ENCODE measurements at regions not wholly inside any gene's neighbourhood (a gene's known extent, or its start where the extent isn't known, plus 50 kb on each side); places are given as distances from the start of the nearest gene placed in this dataset.
A peak's percentile ranks its signal among the peaks of the same experiment; 100 is the strongest.
"Not testable (repeated sequence)": the region's sequence is repeated elsewhere in the genome, so short reads cannot be mapped to it uniquely, and the experiment has no call there.

DNA sequence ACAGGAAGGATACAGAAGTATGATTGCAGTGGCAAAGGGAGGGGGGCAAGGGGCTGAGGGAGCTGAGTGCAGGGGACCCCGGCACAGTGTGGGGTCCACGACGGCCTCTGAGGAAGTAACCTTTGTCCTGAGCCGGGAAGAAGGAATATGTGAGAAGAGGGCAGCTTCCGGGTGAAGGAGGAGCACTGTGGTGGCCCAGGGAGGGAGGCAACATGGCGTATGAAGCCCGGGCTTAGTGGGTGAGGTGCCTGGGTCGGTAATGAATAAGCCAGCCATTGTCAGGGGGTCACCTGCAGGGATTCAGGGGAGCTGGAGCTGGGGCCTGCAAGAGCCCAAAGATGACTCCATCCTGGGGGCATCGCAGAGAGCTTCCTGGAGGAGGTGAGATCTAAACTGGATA is 200.4 kb downstream of the FOXD2 start:
- DNase-seq = no peak

DNA sequence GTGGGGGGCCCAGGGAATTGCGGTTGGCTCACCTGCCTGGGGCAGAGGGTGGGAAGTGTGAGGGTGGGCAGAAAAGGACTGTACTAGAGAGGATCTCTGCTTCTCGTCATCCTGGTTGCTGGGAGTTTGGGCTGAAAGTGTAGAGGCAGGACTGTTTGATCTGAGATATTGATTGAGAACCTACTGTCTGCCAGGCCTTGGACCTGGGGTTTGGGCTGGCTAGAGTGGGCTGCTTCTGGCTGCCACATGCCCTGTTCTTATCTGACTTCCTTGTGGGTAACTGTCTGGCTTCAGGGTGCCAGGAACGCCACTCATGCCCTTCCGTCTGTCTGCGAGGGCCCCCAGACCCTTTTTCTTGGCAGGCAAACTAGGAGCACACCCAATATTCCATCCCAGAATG is 200.9 kb downstream of the FOXD2 start:
- DNase-seq = no peak

DNA sequence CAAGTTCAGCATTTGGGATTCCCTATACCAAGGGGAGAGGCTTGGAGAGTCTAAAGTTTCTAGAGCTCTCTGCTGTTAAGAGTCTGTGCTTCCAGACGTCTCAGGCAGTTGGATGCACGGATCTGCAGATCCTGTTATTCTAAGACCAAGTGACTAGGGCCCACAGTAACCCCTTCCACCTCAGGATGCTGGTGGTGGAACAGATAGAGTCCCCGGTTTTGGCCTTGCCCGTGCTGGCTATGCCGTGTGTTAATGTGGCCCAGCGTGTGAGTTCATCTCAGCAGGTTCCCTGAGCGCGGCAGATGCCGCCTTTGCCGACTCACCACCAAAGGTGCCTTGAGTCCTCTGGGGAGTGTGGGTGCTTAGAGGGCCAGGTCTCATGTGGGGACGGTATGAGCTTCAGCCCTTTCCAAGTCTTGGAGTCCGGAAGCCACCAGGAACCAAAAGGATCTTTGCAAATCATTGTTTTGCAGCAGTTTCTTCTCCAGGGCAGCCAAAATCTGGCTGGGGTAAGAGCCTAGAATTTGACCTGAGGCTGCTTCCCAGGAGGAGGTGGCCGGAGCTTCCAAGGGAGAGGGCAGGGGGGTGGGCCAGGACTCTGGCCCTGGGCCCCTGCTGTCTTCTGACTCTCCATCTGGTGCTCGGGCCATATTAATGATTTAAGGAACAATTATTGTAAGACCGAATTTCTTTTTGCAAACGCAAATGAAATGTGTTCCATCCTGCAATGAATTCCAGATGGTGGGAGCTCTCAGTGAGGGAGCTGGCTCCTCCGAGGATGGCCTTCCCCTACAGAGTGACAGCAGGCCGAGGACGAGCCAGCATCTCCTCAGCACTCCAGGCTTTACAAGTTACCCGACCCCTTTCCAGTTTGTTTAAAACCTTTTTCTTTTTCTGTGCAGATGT is 205.7 kb downstream of the FOXD2 start:
- no peak for DNase-seq

DNA sequence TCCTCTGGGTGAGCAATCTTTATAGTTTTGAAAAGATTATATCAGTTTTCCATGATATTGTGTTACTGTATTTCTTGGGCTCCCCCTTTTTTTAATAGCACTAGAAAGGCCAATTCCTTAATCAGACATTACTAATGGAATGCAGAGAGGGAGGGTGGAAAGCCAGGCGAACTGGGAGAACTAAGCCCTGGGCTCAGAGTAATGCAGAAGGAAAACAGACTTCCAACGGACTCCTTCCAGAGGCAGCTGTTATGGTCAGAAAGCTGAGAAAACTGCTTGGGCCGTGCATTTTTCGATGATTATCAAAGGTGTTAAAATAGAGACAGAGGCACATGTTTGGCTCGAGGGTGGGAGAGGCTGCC is 206.3 kb downstream of the FOXD2 start:
- DNase-seq = no peak

DNA sequence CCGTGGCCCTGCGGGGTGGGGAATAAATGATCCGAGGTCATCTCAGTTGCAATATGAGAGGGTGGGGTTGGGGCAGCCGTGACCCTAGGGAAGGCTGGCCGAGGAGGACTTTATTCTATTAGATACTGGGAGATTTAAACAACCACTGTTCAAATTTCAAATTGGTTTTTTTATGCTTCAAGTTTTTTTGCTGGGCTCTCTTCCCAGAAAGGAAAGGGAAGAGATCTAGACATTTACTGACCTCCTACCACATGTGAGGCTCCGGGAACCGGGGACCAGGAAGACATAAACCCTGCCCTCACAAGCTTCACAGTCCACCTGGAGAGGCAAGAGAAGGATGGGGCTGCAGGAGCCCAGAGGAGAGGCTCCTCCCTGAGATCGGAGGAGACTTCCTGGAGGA is 207.3 kb downstream of the FOXD2 start:
- DNase-seq = no peak

DNA sequence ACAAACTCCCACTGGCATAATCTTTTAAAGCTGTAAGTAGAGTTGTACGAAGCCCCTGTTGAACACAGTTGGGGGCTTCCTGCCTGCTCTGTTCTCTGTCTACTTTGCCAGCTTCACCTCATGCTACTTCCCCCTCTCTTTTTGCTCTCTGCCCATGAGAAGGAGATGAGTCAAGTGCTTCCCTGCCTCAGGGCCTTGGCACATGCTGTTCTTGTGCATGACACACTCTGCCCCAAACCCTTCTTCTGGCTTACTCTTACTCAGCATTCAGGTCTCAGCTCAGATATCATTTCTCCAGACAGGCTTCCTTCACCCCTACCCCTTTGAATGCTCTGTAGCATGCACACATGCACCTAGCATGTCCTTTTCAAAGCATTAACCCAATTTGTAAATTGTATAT is 208.8 kb downstream of the FOXD2 start:
- DNase-seq = no peak

DNA sequence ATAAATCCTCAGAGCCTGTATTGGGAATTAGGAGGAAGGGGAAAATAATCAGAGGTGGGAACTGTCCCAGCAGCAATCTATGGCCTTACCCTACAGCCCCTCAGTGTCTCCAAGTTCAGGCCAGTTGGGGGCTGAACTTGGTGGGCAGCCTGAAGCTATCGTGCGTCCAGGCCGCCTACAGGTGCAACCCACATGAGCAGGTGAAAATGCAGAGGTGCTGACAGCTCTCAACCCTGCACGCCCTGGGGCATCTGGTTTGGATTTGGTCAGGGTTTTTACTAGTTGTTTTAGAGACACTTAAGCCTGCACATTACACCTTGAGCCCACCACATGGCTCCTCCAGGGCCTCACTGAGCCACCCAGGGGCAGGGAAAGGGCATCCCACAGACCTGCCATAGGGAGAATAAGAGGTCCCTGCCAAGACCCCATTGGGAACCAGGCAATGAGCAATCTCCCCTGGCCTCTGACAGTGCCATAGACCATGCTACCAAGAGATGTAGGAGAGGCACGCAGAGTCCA is 209.5 kb downstream of the FOXD2 start:
- DNase-seq = no peak

DNA sequence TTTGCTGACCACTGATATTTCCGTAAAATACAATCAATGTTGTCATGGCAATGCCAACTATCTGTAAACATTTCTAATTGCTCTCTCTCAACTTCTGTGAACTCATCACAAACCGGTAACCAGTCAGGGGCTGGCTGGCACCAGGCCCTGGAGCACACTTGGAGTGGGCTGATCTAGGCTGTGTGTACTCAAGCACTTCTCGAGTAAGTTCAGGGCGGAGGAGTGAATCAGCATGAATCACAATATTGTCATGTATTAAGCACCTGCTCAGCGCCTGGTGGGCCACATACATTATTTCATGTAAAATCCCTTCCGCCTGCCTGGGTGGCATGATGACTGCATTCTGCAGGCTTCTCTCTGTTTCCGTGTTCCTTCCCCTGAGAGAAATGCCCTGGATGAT is 212.4 kb downstream of the FOXD2 start:
- peak; percentile 91 for DNase-seq

DNA sequence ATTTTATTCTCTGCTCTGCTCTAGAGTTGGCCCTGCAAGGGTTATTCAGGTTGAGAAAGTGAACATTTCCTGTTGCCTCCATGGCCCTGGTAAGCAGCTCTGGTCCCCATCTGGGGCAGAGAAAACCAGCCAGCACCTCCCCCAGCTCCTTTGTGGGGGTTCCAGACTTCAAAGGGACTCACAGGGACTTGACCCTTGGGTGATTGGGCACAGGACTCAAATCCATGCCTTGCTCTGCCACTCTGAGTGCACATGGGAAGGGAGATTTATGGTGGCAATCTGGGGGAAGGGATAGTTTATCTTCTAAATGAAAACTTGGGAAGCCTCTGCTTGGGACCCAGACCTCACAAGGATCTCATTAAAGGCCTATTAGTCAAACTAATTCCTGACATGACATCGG is 212.8 kb downstream of the FOXD2 start:
- DNase-seq = no peak

DNA sequence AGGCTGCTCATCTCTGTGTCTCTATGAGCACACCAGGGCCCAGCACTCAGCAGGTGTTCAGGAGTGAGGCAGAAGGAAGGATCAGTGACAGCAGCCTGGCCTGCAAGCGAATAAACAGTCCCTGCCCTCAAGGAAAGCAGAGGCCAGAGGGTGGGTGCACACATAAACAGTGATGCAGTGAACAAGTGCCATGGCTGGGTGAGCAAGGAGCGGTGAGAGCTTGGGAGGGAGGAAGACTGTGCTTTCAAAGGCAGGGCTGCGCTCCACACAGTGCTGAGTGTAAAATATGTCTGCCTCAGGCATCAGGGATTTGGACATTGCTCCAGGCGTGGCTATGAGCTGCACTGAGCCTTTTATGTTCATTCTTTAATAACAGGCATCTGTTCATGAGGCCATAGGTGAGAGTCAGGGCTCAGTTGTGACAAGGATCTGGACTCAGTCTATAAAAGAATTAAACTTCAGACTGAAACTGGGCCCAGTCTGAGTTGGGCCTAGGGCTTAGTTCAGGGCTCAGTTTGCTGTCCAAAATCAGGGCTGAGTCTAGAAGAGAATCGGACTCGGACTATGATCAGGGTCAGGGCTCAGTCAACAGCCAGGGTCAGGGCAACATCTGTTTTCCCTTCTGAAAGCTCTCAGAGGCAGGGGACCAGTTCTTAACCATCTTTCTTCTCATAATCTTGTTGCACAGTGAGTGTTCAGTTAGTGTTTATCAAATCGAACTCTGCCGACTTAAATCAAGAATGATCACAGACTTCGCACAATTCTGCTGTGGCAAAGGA is 213.7 kb downstream of the FOXD2 start:
- DNase-seq = no peak

DNA sequence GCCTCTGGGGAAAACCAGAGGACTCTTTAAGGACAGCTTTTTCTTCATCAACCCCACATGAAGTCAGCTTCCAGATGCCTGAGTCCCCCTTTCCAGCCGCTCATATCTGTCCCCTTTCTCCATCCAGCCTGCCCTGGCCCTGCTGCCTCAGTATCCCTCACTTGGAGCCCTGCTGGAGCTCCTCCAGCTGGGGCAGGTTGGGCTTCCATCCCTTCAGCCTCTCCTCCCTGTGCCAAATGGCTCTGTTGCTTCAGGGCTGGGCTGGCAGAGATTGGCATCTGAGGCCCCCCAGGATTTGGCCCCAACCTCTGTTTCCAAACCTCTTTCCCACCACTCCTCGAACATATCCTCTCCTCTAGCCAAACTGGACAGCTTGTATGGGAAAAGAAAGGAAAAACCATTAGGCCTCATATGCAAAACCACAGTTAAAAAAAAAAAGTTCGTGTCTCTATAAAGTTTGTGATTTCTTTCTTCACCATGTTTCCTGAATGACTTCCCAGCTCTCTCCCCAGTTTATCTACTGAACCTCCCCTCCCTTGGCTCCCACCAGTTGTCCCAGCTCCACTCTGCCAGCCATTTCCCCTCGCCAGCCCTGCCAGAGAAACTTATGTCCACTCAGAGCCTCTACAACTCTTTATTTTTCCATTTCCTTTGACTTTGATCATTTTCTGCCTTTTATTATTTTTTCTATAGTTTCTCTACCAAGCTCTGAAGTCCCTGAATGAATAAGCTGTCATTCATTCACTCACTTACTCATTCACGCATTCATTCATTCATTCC is 217.9 kb downstream of the FOXD2 start:
- DNase-seq = no peak

DNA sequence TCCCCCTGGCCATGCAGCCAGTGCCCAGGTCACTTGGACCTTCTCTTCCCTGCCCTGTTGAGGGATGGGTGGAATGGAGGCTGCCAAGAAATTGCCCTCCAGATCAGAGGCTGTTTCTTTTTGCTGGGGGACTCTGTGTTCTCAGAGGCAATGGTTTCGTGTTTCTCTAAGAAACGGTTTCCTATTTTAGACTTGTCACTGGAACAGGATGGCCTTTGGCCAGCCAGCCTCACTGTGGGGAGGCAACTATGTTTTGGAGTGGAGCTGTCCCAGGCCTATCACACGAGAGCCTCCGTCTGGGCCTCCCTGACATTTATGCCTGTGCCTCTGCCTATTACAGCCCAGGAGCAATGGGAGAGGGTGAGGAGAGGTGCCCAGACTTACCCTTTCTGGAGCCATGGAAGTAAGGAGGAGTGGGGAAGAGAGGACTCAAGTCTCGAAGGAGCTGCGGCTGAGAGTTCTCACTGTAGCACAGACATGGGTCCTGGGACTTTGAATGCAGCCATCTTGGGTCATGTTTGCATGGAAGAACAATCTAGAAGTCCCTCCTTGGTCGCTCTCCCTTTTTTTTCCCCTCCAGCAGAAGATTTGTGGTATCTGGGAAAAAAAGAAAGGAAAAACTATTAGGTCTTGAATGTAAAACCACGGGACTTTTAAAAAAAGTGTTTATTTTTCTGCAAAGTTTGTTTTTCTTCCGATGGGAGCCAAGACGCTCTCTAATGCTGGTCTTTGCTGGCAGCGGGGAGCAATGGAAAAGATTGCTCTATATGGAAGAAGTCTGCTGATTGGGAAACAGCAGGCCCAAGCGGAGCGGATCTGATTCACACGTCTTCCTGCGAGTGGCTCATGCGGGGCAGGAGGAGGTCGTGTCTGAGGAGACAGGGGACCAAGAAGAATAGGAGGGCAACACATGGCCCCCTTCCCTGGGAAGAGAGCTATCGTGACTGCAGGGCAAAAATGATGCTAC is 219.2 kb downstream of the FOXD2 start:
- DNase-seq = no peak

DNA sequence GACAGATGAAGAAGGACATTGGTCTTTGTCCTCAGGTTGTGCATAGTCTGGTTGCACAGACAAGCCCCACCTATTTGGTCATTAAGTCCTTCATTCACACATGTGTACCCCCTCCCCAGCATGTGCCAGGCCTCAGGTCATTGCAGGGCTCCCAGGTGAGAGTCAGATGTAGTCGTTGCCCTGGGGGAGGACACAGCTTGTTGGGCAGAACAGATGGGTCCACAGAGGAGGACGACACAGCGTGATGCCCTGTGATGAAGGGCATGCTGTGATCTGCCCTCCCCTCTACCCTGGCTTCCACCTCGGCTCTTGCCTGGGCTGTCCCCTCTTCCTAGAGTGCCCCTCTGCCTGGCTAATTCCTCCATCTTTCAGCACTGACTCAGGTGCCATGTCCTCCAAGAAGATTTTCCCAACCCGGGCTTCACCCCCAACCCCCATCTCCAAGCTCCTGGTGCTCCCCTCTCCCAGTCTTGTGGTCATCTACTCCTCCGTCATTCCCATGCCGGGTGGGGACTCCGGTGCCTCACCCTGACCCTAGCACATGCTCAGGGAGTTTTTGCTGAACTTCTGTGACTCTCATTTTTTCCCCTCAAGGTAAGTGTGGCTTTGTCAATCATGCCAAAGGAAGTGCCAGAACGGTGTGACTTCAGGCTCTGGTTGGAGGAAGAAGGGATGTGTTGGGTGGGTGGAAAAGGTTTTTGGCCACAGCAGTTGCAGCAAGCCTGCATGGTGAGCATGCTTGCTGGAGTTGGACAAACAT is 220.5 kb downstream of the FOXD2 start:
- DNase-seq = no peak

DNA sequence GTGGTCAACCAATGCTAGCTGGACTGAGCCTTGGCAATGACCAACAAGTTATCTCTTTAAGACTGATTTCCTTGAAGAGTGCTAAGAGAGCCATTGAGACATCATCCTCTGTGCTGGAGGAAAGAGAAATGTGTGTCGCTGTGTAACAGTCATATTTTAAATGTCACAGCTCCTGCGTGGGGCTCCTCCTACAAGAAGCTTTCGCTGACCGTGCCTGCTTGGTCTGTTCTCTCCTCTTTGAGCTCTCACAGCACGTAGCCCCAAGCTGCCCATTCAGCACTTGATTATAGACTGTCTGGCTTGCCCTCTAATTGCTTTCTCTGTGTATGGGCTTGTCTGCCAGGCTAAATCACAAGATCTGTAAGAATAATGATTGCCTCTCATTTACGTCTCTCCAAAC is 221.3 kb downstream of the FOXD2 start:
- DNase-seq = no peak

DNA sequence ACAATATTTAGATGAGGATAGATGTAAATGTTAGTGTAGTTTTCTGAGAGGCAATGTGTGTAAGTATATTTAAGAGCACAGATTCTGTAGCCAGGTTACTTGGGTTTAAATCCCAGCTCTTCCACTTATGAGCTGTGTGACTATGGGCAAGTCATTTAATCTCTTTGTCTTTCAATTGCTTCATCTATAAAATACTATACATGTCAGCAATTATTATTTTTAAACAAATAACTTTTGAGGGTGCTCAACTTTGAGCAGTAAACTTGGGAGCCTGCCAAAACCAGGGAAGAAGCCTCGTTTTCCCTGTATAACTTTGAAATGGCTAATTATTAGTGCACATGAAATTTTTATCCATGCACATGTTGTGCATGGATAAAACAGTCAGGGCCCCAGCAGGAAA is 222.8 kb downstream of the FOXD2 start:
- DNase-seq = no peak

DNA sequence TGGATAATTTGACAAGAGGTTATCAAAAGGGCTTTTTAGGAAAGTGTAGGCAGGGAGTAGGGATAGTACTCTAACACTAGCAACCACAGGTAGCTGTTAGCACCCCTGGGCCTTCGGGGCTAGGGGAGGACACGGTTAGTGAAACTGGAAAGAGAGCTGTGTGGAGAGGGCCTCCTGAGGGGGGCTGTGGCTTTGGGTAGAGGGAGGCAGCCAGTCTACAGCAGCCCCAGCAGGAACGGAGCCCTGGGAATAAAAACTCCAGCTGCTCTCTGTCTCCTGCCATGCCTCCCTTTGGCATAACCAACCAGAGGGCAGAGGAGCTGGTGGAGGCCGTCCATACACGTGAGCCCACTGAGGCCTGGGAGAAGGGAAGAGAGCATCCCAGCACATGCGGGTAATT is 223.2 kb downstream of the FOXD2 start:
- no peak for DNase-seq

DNA sequence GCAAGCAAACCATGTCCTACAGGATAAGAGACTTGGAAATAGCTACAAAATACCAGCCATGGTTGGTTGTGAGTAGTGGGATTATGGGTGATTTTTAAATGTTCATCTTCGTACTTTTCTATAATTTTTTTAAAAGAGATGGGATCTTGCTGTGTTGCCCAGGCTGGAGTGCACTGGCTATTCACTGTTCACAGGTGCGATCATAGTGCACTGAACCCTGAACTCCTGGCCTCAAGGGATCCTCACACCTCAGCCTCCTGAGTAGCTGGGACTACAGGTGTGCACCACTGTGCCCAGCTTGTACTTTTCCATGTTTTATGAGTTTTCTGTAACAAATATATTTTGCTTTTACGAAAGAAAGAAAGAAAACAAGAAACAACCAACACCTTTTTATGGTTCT is 224.2 kb downstream of the FOXD2 start:
- no peak for DNase-seq

DNA sequence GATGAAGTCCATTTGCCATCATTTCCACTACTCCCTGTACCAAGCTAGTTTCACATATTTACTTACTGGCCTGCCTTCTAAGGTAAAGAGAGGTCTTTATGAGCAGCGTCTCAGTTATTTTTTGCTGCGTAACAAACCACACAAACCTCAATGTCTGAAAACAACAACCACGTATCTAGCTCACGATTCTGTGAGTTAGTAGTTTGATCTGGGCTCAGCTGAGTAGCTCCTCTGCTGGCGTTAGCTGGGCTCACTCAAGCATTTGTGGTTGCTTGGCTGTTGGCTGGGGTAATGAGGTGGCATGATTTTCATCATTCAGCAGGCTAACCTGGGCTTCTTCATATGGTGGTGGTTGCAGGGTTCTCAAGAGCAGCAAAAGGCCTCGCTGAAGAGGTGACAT is 225.4 kb downstream of the FOXD2 start:
- DNase-seq = no peak

DNA sequence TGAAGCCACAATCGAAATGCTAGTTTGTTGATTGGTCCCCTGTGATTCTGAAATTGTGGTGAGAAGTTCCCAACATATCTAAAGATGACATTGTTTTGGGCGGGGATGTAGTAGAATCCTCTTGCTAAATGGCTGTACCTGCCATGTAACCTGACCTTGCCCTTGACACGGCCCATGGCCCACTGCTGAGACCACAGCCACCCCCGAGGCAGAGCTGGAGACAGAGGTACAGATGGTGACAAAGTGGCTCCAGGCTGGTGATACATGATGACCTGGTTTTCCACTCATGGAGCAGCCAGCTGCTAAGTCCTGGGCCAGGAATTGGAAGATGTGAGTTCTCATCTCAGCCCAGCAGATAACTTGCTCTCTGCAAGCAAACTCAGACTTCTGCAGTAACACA is 226.5 kb downstream of the FOXD2 start:
- DNase-seq = no peak

DNA sequence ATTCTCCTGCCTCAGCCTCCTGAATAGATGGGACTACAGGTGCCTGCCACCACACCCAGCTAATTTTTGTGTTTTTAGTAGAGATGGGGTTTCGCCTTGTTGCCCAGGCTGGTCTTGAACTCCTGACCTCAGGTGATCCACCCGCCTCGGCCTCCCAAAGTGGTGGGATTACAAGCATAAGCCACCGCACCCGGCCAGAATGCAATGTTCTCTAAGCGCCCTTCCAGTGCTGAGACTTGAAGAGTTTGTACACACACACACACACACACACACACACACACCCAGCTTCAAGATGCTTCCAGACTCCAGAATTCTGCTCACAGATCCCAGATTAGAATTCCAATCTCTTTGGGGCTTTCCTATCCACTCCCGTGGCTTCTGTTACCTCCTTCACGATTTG is 227.1 kb downstream of the FOXD2 start:
- not testable (repeated sequence) for DNase-seq

DNA sequence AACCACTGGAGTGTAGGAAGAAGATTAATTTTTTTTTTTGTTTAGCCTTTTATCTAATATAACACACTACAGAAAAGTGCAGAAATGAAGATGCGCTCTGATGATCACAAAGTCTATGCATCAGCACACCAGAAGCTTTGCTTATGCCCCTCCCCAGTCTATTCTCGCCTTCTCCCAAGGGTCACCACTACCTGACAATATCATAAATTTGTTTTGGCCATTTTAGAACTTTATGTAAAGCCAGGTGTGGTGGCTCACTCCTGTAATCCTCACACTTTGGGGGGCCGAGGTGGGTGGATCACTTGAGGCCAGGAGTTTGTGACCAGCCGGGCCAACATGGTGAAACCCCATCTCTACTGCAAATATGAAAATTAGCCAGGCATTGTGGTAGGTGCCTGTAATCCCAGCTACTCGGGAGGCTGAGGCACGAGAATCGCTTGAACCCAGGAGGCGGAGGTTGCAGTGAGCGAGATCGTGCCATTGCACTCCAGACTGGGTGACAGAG is 231.3 kb downstream of the FOXD2 start:
- DNase-seq = no peak
